CD4-positive, alpha-beta T cell treated with Interferon gamma for 1 hour (primary cell): ENCODE measurements at regions not wholly inside any gene's neighbourhood (a gene's known extent, or its start where the extent isn't known, plus 50 kb on each side); places are given as distances from the start of the nearest gene placed in this dataset.

ENCODE experiments used
- DNase-seq: peaks from one replicate; pipeline ENCODE4 v3.0.0-alpha.2; 2020

DNA sequence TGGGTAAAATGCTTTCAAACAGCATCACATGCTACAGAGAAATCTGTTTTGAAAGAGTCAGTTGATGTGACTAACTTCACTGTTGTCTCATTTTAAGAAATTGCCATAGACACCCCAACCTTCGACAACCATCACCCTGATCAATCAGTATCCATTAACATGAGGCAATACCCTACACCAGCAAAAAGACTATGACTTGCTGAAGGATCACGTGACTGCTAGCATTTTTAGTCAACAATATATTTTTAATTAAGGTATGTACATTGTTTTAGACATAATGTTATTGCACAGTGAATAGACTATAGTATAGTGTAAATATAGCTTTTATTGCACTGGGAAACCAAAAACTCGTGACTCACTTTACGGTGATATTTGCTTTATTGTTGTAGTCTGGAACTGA is 200.0 kb upstream of the ARHGAP24 start:
- no peak for DNase-seq

DNA sequence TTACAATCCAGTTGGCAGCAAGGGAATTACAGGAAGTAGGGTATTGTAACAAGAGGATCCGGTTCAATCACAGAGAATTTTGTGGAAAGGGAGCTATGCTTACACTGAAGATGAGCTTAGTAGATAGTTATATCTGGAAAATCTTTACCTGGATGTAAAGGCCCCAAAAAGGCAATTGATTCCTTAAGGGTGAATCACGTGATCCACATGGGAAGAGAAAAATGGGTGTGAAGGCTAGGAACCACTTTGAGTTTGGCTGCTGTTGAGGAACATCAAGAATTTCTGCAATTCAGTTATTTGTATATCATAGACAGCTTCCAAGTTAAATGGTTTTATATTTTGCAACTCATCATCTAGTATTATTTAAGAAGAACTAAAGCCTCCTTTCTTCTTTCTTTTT is 194.0 kb upstream of the ARHGAP24 start:
- DNase-seq: no peak

DNA sequence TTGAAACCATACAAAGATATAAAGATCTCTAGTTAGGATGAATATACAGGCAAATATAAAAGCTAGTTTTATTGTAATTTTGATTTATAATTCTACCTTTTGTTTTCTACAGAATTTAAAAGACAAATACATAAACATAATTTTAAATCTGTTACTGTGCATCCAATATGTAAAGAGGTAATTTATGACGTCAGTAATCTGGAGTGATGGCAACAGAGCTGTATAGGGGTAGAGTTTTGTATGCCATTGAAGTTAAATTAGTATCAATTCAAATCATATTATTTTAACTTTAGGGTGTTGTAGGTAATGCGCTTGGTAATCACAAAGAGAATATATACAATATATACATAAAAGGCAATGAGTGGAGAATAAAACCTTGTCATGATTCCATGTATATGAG is 183.7 kb upstream of the ARHGAP24 start:
- DNase-seq: no peak

DNA sequence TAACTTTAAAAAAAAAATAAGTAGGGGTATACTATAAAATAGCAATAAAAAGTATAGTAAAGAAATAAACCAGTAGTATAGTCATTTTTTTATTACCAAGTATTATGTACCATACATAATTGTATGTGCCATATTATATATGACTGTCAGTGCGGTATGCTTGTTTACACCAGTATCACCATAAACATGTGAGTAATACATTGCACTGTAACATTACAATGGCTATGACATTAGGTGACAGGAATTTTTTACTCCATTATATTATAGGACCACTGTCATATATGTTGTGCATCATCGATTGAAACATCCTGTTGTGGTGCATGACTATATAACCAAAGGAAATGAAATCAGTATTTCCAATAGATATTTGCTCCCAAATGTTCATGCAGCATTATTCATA is 176.9 kb upstream of the ARHGAP24 start:
- no peak for DNase-seq

DNA sequence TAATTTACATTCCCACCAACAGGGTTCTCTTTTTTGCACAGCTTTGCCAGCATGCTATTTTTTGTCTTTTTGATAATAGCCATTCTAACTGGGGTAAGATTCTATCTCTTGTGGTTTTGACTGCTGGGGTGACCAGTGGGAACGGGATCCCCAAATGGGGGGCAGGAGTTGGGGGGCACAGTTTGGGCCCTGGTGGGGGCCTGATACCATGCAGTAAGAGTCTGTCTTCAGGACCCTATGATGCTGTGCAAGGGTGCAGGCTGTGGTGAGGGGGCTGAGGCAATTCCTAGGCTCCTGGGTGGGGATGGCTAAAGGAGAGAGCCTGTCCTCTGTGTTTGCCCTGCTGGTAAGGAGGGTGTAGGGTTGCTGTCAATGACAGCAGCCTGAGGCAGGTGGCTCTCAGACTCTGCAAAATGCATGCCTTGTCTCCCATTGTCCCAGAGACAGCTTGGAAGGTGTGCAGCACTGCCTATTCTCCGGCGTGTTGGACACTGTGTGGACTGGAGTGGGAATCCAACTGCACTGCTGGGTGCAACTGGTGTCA is 172.7 kb upstream of the ARHGAP24 start:
- no peak for DNase-seq

DNA sequence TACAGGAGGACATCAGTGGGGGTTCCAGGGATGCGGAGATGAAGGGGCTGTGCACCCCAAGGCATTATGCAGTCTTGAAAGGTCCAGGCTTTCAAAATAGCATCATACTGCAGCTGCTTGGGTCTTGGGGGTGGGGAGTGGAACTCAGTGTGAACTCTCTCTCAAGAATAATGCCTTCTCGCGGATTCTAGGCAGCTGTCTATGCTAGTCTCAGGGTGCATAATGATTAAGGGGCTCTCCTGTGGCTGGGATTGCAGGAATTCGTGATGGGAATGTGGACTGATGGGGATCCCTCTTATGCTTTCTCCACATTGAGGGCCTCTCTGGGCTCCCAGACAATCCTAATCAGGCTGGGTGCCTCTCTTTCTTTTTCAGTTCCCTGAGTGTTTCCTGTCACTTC is 172.2 kb upstream of the ARHGAP24 start:
- no peak for DNase-seq

DNA sequence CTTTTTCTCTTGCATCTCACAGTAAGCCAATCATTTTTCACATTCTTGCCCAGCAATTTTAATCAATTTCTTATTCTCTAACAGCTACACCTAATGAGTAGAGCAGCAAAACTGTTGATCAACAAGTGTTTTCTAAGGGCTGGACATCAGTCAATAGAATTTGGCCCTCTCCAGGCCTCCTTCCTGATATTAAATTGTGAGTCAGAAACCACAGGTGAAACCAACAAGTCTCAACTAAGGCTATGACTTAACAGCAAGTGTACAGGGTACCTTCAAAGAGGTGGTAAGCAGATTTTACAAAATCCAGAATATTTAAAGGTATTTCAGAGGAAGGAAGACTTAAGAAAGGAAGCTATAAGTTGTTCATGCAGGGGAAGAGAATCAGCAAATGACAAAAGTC is 156.5 kb upstream of the ARHGAP24 start:
- no peak for DNase-seq

DNA sequence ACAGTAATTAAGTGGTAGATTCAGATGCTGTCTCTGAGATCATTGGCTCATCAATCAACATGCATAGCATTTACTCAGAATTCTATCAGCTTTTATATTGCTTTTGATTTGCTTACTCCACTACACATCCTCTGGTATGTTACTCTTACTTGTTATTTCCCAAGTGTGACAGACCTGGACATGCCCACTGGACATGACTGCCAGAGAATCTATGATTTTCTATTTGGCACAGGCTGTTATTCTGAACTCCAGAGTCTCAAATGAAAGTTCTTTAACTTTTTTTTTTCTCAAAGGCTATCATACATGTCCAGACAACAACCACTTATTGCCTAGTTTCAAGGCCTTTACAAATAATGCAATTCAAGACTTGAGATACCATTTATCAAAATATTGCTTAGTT is 116.1 kb upstream of the ARHGAP24 start:
- DNase-seq: no peak

DNA sequence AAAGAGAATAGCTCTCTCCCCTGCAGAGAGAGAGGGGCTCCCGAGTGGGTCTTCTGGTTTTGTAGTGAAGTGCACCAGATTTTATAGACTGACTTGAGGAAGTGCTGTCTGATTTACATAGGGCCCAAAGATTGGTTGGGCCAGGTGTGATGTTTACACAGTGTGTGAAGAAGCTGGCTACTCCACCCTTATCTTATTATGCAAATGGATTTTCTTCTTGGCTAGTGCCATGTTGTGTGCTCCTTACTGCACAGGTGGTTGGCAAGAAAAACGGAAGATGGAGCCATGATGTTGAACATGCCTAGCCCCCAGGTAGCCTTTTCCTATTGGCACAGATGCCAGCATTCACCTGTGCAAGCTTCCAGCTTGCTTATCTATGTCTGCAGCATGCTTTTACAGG is 112.4 kb upstream of the ARHGAP24 start:
- DNase-seq: no peak

DNA sequence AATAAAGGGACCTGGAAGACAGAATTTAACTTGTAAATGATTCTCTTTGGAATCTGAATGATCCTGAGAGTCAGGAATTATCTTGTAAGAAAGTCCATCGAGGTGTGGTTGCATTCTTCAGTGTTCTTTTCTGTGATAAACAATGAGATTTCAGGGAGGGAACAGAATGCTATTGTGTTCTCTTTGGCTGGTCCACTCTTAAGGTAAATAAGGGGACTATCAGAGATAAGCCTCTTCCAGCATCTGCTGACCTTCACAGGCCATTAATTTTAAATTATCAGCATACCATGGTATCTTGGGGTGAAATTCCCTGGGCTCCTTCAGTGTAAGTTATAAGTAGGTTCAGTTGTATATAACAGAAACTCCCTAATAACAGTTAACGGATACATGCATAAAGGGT is 107.1 kb upstream of the ARHGAP24 start:
- DNase-seq: no peak

DNA sequence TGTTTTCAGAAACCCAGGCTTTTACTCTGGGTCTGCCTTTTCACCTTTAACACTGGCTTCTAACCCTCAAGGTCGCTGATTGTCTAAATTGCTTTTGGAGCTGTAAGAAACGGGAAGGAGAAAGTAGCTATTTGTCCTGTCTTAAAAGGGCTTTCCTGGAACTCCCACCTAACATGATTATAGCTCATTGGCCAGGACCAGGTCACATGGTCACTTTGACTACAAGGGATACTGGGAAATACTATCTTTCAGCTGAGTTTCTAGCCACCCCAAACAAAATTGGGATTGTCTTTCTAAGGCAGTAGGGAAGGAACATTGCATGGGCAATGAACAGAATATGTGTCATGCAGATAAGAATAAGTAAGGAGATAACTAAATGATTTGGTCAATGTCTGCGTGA is 106.7 kb upstream of the ARHGAP24 start:
- DNase-seq: no peak

DNA sequence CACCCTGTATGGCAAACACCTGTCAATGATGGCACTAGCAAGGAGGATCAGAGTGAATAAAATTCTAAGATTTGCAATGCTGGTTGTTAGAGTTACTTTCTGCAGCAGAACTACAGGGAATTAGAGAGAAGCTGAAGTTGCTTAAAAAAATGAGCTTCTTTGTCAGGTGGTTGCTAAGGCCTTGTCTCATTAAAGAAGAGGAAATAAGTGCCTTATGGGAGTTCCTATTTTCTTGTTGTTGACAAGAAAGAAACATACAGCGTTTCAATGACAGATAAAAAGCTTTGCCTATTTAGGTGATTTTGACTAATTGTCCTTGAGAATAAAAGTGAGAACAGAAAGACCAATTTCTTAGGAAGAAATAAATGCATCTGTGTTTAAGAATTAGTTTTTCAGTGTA is 106.0 kb upstream of the ARHGAP24 start:
- no peak for DNase-seq

DNA sequence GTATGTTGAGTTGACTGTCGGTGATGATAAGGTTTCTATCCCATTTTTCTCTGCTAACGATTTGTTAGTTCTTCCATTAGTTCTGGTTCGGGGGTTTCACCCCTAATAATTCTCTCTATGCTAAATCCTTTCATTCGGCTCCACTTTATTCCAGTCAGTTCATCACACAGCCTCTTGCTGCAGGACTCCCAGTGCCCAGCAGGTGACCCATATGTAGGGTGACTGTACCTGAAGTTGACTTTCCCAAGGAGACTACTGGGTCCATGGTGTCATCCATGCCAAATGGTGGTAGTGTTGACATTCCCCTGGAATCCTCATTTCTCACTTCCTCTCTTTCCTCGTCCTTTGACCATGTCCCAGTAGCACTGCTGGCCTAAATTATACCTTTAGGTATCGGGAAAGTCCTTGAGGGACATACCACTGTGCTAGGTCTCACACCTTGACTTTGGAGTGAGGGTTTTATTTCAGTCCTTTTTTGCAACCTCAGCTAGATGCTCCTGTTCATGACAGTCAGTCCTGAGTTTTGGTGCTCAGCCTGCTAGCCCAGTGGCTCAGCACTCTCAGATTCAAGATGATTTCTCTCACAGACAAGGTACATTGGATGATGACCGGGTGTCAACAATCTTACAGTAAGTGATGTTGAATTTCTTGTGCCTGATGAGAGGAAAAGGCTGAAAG is 105.1 kb upstream of the ARHGAP24 start:
- no peak for DNase-seq

DNA sequence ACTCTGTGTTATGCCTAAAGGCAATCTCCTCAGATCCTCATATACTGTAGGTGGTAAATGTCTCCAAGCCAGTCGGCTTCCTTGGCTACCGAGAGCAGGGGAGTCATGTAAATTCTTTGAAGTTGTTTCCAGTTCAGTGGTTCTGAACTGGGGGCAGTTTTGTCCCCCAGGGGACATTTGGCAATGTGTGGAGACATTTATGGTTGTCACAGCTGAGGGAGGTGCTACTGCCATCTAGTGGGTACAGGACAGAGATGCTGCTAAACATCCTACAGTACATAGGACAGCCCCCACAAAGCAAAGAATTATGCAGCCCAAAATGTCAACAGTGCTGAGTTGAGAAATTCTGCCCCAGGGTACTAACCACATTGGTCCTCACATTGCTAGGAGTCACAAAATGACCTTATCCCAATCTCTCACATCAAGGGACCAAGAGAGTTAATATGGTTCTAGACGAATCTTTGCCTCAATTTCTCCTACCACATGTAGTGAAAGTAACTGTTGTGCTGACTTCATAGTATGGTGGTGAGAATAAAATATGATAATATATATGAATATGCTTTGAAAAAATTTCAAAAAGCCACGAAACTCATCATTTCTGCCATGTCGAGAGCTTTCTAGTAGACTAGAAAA is 104.4 kb upstream of the ARHGAP24 start:
- DNase-seq: peak; percentile 34

DNA sequence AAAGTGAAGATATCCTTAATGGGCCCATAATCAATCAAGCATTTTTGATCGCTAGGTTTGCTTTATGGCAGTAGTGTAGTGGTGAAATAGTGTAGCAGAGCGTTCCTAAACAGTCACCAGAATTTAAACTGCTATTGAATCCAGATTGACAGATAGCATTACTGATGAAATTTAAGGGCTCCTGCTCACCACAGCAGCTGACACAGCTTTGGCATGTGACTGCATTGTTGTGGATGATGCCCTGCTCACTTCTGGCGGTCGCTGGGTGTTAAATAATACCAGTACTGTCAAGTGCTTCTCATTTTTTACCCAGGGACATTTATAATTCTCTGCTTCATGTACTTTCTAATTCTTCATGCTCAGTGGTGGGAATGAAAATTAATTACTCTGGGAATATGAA is 102.0 kb upstream of the ARHGAP24 start:
- DNase-seq: no peak

DNA sequence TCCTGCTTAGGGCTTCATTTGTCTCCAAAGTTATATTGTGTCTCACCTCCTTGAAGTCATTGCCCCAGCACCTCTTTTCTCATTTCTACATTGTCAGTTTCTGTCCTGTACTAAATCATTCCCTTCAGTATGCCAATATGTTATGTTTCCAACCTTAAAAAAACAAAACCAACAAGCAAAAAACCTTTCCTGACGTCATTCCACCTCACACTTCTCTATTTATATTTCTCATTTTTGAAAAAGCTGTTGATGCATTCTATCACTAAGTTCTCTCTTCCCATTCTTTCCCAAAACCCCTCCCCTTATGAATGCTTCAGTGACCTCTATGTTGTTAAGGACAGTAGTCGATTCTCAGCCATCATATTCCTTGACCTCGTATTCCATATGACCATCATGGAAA is 98.7 kb upstream of the ARHGAP24 start:
- DNase-seq: no peak

DNA sequence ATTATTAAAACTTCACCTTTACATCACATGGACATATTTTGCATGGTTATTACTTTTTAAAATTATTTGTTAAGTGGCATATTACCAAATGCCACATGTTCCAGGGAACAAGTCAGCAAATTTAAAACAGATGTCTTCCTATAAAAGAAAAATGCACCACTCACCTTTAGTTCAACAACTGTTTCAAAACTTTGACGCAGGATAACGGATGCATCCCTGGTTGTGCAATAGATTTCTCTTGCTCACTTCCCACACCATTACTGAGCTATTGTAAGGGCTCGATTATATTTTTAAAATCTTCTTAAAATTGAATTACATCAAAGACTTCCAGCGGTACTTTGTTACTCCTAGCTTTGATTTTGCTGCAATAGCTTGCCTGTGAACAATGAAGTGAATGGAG is 93.0 kb upstream of the ARHGAP24 start:
- no peak for DNase-seq

DNA sequence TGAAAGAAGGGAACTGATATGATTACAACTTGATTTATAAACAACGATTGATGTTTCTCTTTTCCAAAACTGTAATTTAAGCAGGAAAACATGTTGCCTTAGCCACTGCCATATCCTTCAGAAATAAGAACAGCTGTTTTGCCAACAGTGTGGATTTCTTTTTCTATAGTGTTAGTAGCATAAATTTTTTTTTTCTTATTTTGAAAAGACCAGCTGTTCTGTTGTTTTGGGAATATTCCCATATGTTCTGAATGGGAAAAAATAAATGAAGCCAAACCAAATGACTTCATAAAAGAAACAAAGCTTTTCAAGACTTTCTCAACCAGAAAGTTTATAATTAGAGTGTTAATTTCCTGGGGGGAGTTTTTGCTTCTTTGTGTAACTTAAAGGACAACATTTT is 83.9 kb upstream of the ARHGAP24 start:
- no peak for DNase-seq

DNA sequence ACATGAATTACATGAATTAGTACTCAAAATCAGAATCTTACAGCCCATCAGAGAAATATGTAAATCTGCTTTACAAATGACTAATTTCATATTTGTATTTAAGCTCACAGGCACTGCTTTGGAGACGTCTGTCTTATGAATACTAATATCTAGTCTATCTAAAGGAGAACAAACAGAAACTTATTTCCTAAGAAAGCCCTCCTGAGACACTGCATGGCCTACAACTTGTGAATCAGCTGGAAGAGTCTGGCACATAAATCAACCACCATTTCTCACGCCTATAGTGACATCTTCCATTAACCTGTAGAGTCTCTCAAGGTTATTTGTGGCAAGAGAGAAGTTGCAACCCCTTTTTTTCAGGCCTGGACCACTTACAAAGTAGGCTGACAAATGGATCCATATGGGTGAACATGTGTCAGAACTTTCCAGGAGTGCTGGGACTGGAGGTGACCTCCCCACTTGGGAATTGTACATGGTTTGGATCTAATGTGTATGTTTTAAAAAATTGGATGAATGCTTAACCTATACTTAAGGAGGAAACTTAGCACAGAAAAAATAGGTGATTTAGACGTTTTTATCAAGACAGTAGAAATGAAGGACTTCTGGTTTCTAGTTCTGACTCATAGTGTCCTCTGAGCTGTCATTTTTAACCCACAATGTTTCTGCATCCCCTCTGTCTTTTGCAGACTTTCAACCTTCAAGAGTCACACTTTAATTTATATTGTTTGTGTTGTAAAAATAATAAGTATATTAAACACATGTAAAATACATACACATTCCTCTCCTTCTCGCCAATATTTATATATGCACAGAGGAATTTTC is 83.2 kb upstream of the ARHGAP24 start:
- no peak for DNase-seq

DNA sequence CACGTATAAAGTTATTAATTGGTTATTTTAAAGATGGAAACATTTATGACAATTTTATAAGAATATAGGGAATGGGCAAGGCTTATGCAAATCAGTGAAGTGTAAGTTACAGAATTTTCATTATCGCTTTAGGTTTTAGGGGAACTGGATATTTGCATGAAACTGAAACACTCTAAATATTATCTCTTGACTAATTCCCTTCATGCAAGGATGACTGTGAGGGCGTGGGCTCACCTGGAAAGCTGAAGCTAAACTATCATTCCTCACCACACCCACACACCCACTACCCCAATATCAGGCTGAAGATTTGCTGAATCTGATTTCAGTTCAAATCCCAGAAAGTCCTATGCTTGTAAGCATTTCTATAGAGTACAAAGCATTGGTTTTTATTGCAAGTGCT is 81.7 kb upstream of the ARHGAP24 start:
- no peak for DNase-seq

DNA sequence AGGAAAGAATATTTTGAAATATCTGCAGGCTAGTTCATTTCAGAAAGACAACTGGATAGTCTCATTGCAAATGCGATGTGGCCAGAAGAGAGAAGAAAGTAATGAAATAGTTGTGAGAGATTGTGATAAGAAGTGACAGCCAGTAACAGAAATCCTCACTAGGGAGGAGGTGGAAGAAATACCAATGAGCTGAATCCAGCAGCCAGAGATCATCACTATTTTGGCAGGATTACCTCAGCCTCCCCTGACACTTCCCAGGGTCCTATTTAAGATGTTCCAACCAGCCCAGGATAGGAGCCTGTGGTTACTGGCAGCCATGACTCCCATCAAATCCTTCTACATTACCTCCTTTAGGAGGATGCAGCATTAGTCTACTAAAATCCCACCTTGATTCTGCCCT is 76.7 kb upstream of the ARHGAP24 start:
- no peak for DNase-seq

DNA sequence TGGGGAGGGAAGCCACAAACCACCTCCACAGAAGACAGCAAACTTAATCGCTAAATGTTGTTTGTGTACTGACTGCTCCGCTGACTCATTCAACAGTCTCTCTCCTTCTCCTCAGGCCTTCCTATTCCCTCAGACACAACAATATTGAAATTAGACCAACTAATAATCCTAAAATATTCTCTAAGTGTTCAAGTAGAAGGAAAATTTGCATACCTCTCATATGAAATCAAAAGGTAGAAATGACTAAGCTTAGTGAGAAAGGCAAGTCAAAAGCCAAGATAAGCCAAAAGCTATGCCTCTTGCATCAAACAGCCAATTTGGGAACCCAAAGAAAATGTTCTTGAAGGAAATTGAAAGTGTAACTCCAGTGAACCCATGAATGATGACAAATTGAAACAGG is 75.7 kb upstream of the ARHGAP24 start:
- DNase-seq: no peak

DNA sequence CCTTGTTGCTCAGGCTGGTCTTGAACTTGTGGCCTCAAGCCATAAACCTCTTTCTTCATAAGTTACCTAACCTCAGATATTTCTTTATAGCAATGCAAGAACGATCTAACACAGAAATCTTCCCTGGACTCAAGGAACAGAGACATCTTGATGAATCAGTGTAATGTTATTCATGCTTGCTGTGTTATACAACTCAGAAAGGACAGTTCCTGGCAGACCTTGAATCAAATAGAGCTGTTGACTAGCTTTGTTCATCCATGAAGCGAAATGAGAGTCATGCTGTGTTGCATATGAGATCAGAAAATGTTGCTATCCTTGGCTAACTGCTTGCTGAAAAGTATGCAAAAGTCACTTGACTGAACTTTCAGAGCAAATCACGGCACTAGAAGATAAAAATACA is 72.6 kb upstream of the ARHGAP24 start:
- no peak for DNase-seq

DNA sequence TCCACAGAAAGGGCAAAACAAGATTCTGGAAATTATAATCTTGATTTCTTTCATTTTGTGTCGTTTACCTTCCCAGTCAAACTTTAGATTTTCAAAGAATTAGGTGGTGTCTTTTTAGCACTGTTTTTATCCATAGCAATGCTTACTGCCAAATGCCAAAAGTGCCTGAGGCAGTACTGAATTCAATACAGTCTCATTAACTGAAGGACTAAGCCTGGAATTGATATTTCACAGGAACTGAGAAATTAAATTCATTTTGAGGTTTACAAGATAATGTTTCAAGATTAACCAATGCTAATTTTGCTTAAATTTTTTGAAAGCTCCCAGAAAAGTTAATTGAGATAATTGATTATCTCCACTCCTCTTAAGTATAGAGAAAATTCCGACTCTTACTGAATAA is 68.8 kb upstream of the ARHGAP24 start:
- no peak for DNase-seq
